D721Med (cell line): ENCODE measurements at regions not wholly inside any gene's neighbourhood (a gene's known extent, or its start where the extent isn't known, plus 50 kb on each side); places are given as distances from the start of the nearest gene placed in this dataset.

Experiments
- DNase-seq: peaks from one replicate; pipeline ENCODE4 v3.0.0; 2011; ENCODE audit warnings: low spot score; ENCODE audit not compliant: insufficient read length
- FAIRE-seq: peaks from 2 replicates; lab custom pipeline; 2011; peaks lifted over from hg19 to GRCh38; lab: Jason Lieb, UNC
- TF ChIP-seq, protein P1 (sequence below): IDR thresholded peaks from 2 replicates; pipeline ENCODE4 v1.5.1; 2012; ENCODE audit warnings: mild to moderate bottlenecking, control low read depth; ENCODE audit not compliant: insufficient read depth; ENCODE audit errors: missing control alignments

DNA sequence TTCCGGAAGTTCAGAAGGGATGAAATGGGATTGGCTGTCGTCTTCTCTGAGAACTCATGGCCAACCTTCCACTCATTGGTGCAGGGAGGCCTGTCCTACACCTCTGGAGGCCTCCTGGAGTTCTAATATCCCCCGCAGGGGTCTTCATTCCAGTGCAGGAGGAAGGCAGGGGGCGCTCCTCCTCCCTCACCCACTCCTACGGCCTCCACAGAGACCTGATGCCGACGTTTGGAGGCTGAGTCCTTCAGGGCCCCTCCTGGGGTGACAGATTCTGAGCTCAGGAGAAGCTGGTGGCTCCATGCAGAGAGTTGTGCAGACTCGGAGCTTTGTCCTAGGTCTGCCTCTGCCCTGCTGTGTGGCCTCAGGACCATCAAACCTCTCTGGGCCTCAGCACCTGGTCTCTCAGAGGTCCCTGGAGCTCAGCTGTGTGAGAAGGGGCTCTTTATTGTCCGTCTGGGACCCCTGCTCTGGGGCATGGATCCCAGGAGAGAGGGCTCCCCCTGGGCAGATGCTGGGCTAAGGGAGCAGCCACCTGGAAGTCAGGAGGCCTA, 102.3 kb upstream of the WNT4 start:
- TF ChIP-seq, protein P1, sequence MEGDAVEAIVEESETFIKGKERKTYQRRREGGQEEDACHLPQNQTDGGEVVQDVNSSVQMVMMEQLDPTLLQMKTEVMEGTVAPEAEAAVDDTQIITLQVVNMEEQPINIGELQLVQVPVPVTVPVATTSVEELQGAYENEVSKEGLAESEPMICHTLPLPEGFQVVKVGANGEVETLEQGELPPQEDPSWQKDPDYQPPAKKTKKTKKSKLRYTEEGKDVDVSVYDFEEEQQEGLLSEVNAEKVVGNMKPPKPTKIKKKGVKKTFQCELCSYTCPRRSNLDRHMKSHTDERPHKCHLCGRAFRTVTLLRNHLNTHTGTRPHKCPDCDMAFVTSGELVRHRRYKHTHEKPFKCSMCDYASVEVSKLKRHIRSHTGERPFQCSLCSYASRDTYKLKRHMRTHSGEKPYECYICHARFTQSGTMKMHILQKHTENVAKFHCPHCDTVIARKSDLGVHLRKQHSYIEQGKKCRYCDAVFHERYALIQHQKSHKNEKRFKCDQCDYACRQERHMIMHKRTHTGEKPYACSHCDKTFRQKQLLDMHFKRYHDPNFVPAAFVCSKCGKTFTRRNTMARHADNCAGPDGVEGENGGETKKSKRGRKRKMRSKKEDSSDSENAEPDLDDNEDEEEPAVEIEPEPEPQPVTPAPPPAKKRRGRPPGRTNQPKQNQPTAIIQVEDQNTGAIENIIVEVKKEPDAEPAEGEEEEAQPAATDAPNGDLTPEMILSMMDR = no peak
- DNase-seq (no peak), FAIRE-seq (no peak)

DNA sequence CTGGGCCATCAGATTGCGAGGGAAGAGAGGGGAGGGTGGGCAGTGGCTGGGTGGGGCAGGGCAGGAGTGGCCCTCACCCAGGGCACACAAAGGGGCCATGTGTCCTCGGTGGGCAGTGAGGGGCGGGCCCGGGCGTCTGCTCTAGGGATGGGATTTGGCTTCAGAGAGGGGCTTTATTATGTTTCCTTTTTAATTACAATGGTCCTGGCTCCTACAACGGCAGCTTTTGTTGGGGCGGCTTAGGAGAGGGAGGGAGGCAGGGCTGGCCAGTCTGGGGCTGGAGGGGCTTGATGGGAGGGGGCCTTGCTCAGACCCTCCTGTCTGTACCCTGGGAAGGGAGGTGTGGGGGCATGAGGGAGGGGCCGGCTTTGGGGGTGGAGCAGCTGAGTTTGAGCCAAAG, 102.8 kb upstream of the WNT4 start:
- FAIRE-seq (no peak), DNase-seq (no peak)
- TF ChIP-seq, protein P1 = no peak

DNA sequence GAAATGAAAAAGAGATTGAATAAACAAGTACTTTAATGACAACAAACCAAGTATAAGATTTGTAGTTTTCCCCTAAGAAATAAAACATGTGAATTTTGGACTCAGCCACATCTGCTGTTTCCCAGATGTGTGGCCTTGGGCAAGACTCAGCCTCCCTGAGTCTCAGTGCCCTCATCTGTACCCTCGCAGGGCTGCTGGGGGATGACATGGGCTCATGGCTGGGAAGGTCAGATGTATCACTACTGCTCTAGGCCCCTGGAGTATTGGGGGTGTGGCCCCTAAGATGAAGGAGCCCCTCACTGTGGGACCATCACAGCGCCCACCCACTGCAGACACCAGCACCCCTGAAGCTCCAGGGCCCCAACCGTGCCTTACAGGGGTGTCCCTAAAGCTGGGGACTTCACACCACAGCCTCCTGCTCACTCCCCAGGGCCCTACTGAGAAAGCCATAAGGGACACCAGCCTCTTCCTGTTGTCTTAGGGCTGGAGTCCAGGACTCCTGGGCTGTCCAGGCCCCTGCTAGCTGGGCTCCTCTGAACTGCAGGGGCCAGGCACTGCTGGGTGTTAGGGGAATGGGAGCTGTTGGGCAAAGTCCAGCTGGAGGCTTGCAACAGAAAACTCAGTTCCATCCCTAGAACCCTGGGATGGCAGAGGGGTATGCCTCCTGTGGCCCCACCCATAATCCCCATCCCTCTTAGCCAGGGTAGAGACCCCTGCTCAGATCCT, 104.0 kb upstream of the WNT4 start:
- TF ChIP-seq, protein P1 = no peak
- FAIRE-seq (no peak), DNase-seq (no peak)

- no peak for FAIRE-seq
- DNase-seq = no peak
- TF ChIP-seq, protein P1 = no peak
Measured at GRCh38 chr1:22247527-22248245, 104.8 kb upstream of the WNT4 start.

DNA sequence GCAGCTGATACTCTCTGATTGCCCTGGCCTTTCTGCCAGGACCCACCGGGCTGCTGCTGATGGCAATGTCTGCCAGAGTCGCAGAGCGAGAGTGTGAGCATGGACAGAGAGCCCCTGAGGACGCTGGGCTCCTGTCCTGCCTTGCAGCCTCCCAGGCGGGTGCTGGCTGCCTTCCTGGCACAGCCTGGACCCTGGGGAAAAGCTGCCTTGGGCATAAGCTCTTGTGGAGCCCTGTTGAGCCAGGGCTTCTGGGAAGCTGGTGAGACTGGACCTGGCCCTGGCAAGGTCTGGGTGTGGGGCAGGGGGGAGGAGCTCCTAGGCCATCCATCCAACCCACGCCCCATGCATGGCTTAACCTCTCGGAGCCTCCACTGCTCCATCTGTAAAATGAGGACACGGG, 105.8 kb upstream of the WNT4 start:
- no peak for FAIRE-seq
- no peak for DNase-seq
- TF ChIP-seq, protein P1 = no peak

DNA sequence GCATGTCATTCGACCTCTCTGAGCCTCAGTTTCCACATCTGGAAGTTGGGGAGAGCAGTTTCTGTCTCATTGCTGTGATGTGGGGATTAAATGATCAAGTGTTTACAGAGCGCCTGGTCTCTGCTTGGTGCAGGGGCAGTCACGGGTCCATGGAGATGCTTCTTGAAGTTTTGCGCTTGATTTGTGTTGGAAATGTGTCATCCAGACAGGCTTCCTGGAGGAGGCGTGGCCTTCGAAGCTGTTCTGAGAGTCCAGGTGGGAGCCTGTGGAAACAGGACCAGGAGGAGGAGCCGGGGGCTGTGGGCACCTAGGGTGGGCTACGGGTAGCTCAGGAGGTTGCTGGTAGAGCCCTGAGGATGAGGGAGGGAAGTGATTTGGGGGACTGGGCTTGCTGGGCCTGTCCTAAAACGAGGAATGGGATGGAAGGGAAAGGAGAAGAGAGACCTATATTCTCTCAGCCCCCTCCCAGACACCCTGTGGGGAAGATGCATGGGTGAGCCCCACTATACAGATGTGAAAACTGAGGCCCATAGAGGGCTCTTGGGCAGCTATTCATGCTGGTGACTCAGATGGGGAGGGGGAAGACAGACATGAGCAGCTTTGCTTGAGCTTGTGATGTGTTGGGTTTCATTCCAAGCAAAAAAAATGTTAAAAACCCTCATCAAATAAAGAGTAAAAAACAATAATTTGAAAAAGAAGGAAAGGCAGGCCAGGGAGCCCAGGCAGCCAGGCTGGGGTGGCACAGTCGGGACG, 107.2 kb upstream of the WNT4 start:
- TF ChIP-seq, protein P1 = no peak
- FAIRE-seq = no peak
- no peak for DNase-seq
